ENCODE measurements at regions not wholly inside any gene's neighbourhood (a gene's known extent, or its start where the extent isn't known, plus 50 kb on each side); places are given as distances from the start of the nearest gene placed in this dataset.

- no peak for DNase-seq (ENCODE audit: low read depth in 2 of 2)
Observed at GRCh38 chr7:131222171-131222570, 105.5 kb upstream of the MKLN1 start.

- no peak for DNase-seq (ENCODE audit: low read depth in 2 of 2)
Observed at GRCh38 chr7:131223151-131223550, 104.5 kb upstream of the MKLN1 start.

- DNase-seq (ENCODE audit: low read depth in 2 of 2) = no peak
Observed at GRCh38 chr7:131224996-131225395, 102.7 kb upstream of the MKLN1 start.

- no peak for DNase-seq (ENCODE audit: low read depth in 2 of 2)
Observed at GRCh38 chr7:131225619-131226513, 101.8 kb upstream of the MKLN1 start.

- no peak for DNase-seq (ENCODE audit: low read depth in 2 of 2)
Observed at GRCh38 chr7:131226514-131226865, 101.2 kb upstream of the MKLN1 start.

GRCh38 chr7:131231381-131232220, 96.1 kb upstream of the MKLN1 start:
- peak; percentile 24 to 35 for DNase-seq (ENCODE audit: low read depth in 2 of 2)

- DNase-seq (ENCODE audit: low read depth in 2 of 2) = no peak
Observed at GRCh38 chr7:131232768-131233167, 94.9 kb upstream of the MKLN1 start.

GRCh38 chr7:131233193-131233592, 94.5 kb upstream of the MKLN1 start:
- no peak for DNase-seq (ENCODE audit: low read depth in 2 of 2)

GRCh38 chr7:131234719-131235488, 92.8 kb upstream of the MKLN1 start:
- DNase-seq (ENCODE audit: low read depth in 2 of 2) = no peak

GRCh38 chr7:131235489-131236317, 92.0 kb upstream of the MKLN1 start:
- peak; percentile 61 to 74 for DNase-seq (ENCODE audit: low read depth in 2 of 2)

- DNase-seq (ENCODE audit: low read depth in 2 of 2) = no peak
Observed at GRCh38 chr7:131236318-131236672, 91.4 kb upstream of the MKLN1 start.

GRCh38 chr7:131238347-131238931, 89.2 kb upstream of the MKLN1 start:
- no peak for DNase-seq (ENCODE audit: low read depth in 2 of 2)

GRCh38 chr7:131241386-131241785, 86.3 kb upstream of the MKLN1 start:
- DNase-seq (ENCODE audit: low read depth in 2 of 2) = no peak

- DNase-seq (ENCODE audit: low read depth in 2 of 2) = no peak
Observed at GRCh38 chr7:131242123-131242650, 85.5 kb upstream of the MKLN1 start.

- DNase-seq (ENCODE audit: low read depth in 2 of 2) = no peak
Observed at GRCh38 chr7:131244259-131244852, 83.3 kb upstream of the MKLN1 start.

- DNase-seq (ENCODE audit: low read depth in 2 of 2) = no peak
Observed at GRCh38 chr7:131249003-131249402, 78.7 kb upstream of the MKLN1 start.

- DNase-seq (ENCODE audit: low read depth in 2 of 2) = no peak
Observed at GRCh38 chr7:131249483-131249882, 78.2 kb upstream of the MKLN1 start.

- no peak for DNase-seq (ENCODE audit: low read depth in 2 of 2)
Observed at GRCh38 chr7:131250331-131250730, 77.3 kb upstream of the MKLN1 start.

- DNase-seq (ENCODE audit: low read depth in 2 of 2) = no peak
Observed at GRCh38 chr7:131251371-131251770, 76.3 kb upstream of the MKLN1 start.

- DNase-seq (ENCODE audit: low read depth in 2 of 2) = no peak
Observed at GRCh38 chr7:131252976-131253375, 74.7 kb upstream of the MKLN1 start.
